Mononuclear cell (primary cell): ENCODE measurements at regions not wholly inside any gene's neighbourhood (a gene's known extent, or its start where the extent isn't known, plus 50 kb on each side); places are given as distances from the start of the nearest gene placed in this dataset.

Source experiments
- H3K27me3 ChIP-seq: 2 replicates; pipeline ENCODE4 v1.6.0; 2011; ENCODE audit warnings: low read length, control low read depth; ENCODE audit not compliant: insufficient read depth
- H3K4me1 ChIP-seq: 2 replicates; pipeline ENCODE4 v1.5.1; 2011; ENCODE audit warnings: mild to moderate bottlenecking, low read length, control low read depth; ENCODE audit not compliant: insufficient read depth
- H3K4me3 ChIP-seq: 2 replicates; pipeline ENCODE4 v1.5.1; 2011; ENCODE audit warnings: mild to moderate bottlenecking, low read length, moderate library complexity
- H3K9me3 ChIP-seq: 2 replicates; pipeline ENCODE4 v1.5.1; 2011; ENCODE audit warnings: low read depth, mild to moderate bottlenecking, control low read depth, low read length

- no peaks in the 10 kb centered on the region for H3K4me1 ChIP-seq
- no peaks in the 10 kb centered on the region for H3K27me3 ChIP-seq
- no peaks in the 10 kb centered on the region for H3K9me3 ChIP-seq
- H3K4me3 ChIP-seq: no peak overlapping the region
These were observed 2125.4 kb upstream of the WWC1 start for GRCh38 chr5:166166071-166166470.

DNA sequence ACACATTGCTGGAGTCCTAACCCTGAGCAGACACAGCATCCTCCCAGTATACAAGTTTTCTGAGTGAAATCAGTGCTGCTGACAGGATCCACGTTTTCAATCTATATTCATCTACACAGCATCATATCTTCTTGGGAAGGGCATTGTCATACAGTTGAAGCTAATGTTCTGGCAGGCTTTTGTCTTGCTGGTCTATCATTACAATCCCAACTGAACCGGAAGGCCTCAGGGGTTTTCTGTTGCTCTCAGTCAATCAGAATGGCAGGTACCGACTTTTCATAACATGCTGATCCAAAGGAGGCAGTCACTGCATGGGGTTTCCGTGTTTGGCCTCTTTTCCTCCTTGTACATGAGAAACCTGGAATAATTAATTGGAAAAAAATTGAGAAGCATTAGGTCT lies 2118.8 kb upstream of the WWC1 start:
- Histone ChIP-seq H3K9me3 (no peaks in the 10 kb centered on the region), H3K27me3 (no peaks in the 10 kb centered on the region), H3K4me1 (no peaks in the 10 kb centered on the region), H3K4me3 (no peak overlapping the region)

DNA sequence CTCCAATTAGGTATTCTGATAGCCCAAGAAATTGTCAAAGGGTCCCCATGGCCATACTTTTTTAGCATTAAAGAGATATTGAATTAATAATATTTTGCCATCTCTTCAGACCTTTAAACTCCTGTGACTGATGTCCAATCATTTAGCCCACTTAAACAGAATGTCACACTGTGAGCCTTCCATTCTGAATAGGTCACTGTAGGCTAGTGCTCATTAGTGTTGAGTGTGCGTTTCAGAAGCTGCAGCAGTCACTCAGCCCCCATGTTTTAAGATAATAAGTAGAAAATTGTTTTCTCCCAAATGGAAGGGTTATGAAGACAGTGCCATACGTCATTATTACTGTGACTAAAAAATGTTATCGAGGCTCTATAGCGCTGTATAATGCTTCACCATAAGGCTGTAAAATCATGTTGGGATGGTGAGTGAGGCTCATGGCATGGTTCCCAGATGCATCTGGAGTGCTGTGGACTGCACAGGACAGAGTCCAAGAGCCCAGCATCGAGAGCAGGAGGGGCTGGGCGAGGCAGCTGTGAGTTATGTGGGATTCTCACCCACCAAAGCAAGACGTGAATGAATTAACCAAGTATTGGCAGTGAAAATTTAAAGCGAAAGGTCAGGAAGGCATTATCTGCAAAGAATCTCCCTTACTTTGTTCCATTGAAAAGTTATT lies 2112.9 kb upstream of the WWC1 start:
- Histone ChIP-seq H3K4me3 (no peak overlapping the region), H3K4me1 (no peaks in the 10 kb centered on the region), H3K9me3 (no peaks in the 10 kb centered on the region), H3K27me3 (no peaks in the 10 kb centered on the region)

DNA sequence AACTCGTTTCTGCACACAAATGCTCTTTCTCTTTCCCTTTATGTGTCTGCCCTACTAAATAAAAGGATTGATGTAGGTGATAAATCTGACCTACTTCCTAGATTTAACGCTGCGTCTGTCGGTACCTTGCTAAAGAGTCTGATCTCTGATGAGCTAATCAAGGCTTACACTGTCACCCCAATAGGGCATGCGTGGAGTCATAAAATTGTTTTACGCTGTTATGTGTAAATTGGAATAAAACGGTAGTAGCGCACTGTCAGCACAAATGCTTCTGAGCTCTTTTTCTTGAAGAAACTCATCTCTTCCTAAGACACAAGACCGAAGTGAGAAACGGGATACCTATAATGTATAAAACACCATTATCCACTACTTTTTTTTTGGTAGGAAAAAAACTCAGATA lies 2106.3 kb upstream of the WWC1 start:
- no peaks in the 10 kb centered on the region for H3K9me3 ChIP-seq
- H3K4me1 ChIP-seq: no peaks in the 10 kb centered on the region
- no peak overlapping the region for H3K4me3 ChIP-seq
- no peaks in the 10 kb centered on the region for H3K27me3 ChIP-seq

GRCh38 chr5:166188501-166189325 lies 2102.7 kb upstream of the WWC1 start:
- Histone ChIP-seq H3K27me3 (no peaks in the 10 kb centered on the region), H3K4me3 (no peak overlapping the region), H3K9me3 (no peaks in the 10 kb centered on the region), H3K4me1 (no peaks in the 10 kb centered on the region)

DNA sequence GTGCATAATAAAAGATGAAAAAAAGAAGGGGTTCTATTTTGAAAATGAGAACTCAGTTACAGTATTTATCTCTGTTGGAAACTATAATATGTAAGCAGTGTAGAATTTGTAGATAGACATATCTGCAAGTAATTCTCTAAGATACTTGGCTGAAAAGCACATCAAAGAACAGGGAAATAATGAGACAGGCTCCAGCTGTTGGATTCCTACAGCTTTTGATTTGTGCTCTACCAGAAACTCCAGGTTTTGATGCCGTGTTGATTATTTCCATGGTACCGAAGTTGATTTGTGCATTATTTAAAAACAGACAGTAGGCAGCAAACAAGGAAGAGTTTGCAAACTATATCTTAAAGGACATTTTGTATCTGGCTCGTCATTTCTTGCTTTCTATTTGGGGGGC lies 2098.7 kb upstream of the WWC1 start:
- Histone ChIP-seq H3K9me3 (no peaks in the 10 kb centered on the region), H3K4me1 (no peaks in the 10 kb centered on the region)

DNA sequence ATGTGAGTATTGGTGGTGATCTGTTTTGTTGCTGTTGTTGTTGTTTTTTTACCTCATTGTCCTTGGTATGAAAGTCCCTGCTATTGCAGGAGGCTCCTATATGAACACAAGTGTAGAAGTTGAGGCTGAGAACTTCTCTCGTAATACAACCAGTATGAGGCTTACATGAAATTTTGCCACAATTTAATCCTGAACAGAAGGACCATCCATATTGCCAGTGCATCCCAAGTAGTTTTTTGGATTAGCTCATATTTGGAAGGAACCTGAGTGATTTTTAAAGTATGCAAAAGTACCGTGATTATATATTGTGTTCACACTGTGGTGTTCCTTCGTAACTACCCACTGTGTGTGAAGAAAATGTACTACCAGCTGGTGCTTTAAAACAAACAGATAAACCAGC lies 2095.5 kb upstream of the WWC1 start:
- no peaks in the 10 kb centered on the region for H3K27me3 ChIP-seq
- no peaks in the 10 kb centered on the region for H3K9me3 ChIP-seq
- H3K4me1 ChIP-seq: no peaks in the 10 kb centered on the region
- no peak overlapping the region for H3K4me3 ChIP-seq

More for the DNA sequence above, 2098.7 kb upstream of the WWC1 start:
- no peaks in the 10 kb centered on the region for H3K27me3 ChIP-seq
- H3K4me3 ChIP-seq: no peak overlapping the region

GRCh38 chr5:166200532-166200931 lies 2090.9 kb upstream of the WWC1 start:
- Histone ChIP-seq H3K27me3 (no peaks in the 10 kb centered on the region), H3K9me3 (no peaks in the 10 kb centered on the region), H3K4me1 (no peaks in the 10 kb centered on the region), H3K4me3 (no peak overlapping the region)

- Histone ChIP-seq H3K4me1 (no peaks in the 10 kb centered on the region), H3K27me3 (no peaks in the 10 kb centered on the region), H3K4me3 (no peak overlapping the region), H3K9me3 (no peaks in the 10 kb centered on the region)
These were observed 2079.8 kb upstream of the WWC1 start for GRCh38 chr5:166211640-166212039.

DNA sequence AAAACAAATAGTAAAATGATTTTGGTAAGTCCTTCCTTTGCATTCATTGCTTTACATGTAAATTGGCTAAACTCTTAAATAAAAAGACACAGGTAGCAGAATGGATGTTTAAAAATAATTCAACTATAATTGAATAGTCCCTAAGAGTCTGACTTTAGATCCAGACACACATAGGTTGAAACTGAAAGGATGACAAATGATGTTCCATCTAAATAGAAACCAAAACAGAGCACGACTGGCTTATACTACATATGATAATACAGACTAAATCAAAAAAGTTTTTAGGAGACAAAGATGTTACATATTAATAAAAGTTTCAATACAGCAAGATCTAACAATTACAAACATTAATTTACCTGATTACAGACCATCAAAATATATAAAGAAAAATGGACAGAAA lies 2055.1 kb upstream of the WWC1 start:
- H3K4me1 ChIP-seq: no peaks in the 10 kb centered on the region
- H3K9me3 ChIP-seq: peaks cover 23% of the 10 kb centered on the region
- H3K27me3 ChIP-seq: no peaks in the 10 kb centered on the region
- no peak overlapping the region for H3K4me3 ChIP-seq

DNA sequence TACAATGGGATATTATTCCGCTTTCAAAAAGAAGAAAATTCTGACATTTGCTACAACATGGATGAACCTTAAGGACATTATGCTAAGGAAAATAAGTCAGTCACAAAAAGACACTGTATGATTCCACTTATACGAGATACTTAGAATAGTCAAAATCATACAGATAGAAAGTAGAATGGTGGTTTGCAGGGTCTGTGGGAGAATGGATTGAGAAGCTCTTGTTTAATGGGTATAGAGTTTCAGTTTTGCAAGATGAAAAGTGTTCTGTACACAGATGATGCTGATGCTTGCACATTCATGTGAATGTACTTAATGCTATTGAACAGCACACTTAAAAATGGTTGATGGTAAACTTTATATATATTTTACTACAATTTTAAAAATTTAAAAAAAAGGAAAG lies 2050.7 kb upstream of the WWC1 start:
- H3K4me3 ChIP-seq: no peak overlapping the region
- H3K4me1 ChIP-seq: no peaks in the 10 kb centered on the region
- H3K9me3 ChIP-seq: peaks cover 17% of the 10 kb centered on the region
- H3K27me3 ChIP-seq: no peaks in the 10 kb centered on the region

GRCh38 chr5:166245556-166245955 lies 2045.9 kb upstream of the WWC1 start:
- Histone ChIP-seq H3K9me3 (no peaks in the 10 kb centered on the region), H3K27me3 (no peaks in the 10 kb centered on the region), H3K4me1 (no peaks in the 10 kb centered on the region), H3K4me3 (no peak overlapping the region)

GRCh38 chr5:166251786-166252185 lies 2039.7 kb upstream of the WWC1 start:
- H3K27me3 ChIP-seq: no peaks in the 10 kb centered on the region

GRCh38 chr5:166257661-166258060 lies 2033.8 kb upstream of the WWC1 start:
- H3K4me1 ChIP-seq: no peaks in the 10 kb centered on the region
- no peak overlapping the region for H3K4me3 ChIP-seq
- H3K9me3 ChIP-seq: no peaks in the 10 kb centered on the region
- no peaks in the 10 kb centered on the region for H3K27me3 ChIP-seq

More at GRCh38 chr5:166251786-166252185, 2039.7 kb upstream of the WWC1 start:
- Histone ChIP-seq H3K4me1 (no peaks in the 10 kb centered on the region), H3K9me3 (no peaks in the 10 kb centered on the region), H3K4me3 (no peak overlapping the region)

DNA sequence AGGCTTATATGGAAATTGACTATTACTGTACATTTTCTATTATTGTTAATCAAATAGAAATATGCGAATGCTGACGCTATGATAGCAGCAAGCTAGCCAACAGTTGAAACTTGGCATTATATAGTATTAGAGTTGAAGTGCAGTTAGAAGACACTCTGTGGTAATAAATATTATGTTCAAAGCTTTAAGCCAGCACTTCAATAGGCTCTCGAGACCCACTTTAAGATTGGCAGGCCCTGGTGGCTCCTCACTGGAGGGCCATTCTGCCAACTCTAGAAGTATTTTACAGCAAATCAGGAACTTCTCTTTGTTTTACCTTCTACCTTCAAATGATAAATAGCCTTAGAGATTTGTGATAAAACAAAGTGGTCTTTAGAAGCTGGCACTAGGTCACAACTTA lies 2029.0 kb upstream of the WWC1 start:
- Histone ChIP-seq H3K4me1 (no peaks in the 10 kb centered on the region), H3K4me3 (no peak overlapping the region), H3K9me3 (no peaks in the 10 kb centered on the region), H3K27me3 (no peaks in the 10 kb centered on the region)

DNA sequence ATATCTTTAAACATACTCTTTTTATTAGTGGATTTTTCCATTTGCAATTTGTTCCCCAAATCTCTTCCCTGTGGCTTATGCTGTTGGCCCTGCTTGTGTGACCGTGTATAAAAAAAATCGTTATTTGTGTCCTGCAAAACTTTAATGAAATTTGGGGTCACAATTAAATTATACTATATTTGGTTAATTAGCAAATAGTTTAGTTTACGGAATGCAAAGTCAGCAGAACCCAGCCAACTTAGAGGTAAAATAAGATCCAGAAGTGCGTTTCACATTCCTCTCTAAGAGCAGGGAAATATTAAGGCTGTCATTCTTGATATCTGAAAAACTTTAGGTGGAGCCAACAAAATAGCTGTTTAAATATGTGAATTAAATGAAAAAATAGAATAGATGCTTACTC lies 2023.5 kb upstream of the WWC1 start:
- H3K27me3 ChIP-seq: no peaks in the 10 kb centered on the region
- H3K9me3 ChIP-seq: no peaks in the 10 kb centered on the region
- no peaks in the 10 kb centered on the region for H3K4me1 ChIP-seq
- H3K4me3 ChIP-seq: no peak overlapping the region
